CD14-positive monocyte (primary cell): ENCODE measurements at regions not wholly inside any gene's neighbourhood (a gene's known extent, or its start where the extent isn't known, plus 50 kb on each side); places are given as distances from the start of the nearest gene placed in this dataset.

Experiments used
- DNase-seq, 3 donors: peaks; one replicate each; pipeline ENCODE4 v3.0.0-alpha.2; 2011 to 2022
- H2AFZ ChIP-seq: 2 replicates; pipeline ENCODE4 v1.6.0; 2012; ENCODE audit warnings: mild to moderate bottlenecking, low read depth, low read length, inconsistent platforms; ENCODE audit not compliant: insufficient read depth, poor library complexity, severe bottlenecking
- H3K27ac ChIP-seq, 2 donors: 1 replicate in 1 of 2; 2 replicates in 1 of 2; pipeline ENCODE4 v1.5.1; 2012 to 2013; ENCODE audit warnings: low read length in 2 of 2, control low read depth in 1 of 2, inconsistent platforms in 1 of 2, low read depth in 1 of 2, mild to moderate bottlenecking in 1 of 2
- H3K27me3 ChIP-seq, 2 donors: one replicate each; pipeline versions ENCODE4 v1.6.0 to v1.6.1; 2011 to 2013; ENCODE audit warnings: low read length in 2 of 2; ENCODE audit not compliant: control insufficient read depth in 2 of 2, insufficient read depth in 2 of 2
- H3K36me3 ChIP-seq, 2 donors: replicated peaks in 1 of 2; 1 replicate in 1 of 2; 2 replicates in 1 of 2; pipeline versions ENCODE4 v1.5.1 to v1.6.1; 2012 to 2013; ENCODE audit warnings: low read length in 2 of 2, control low read depth in 1 of 2, inconsistent platforms in 1 of 2, mild to moderate bottlenecking in 1 of 2; ENCODE audit not compliant: insufficient read depth in 2 of 2, control insufficient read depth in 1 of 2
- H3K4me1 ChIP-seq, 2 donors: 1 replicate in 1 of 2; 2 replicates in 1 of 2; pipeline versions ENCODE4 v1.5.1 to v1.6.1; 2012 to 2013; ENCODE audit warnings: low read length in 2 of 2, control low read depth in 1 of 2, inconsistent platforms in 1 of 2, mild to moderate bottlenecking in 1 of 2, moderate library complexity in 1 of 2; ENCODE audit not compliant: insufficient read depth in 2 of 2, control insufficient read depth in 1 of 2
- H3K4me2 ChIP-seq: replicated peaks from 2 replicates; pipeline ENCODE3; 2012; ENCODE audit warnings: low read length, moderate library complexity, mild to moderate bottlenecking; ENCODE audit not compliant: poor library complexity, severe bottlenecking; ENCODE audit errors: extremely low read depth
- H3K4me3 ChIP-seq, 3 experiments: fragments of 200-600 bp in 1 of 3; sonication (generic) in 1 of 3; replicated peaks in 1 of 3; 1 replicate in 2 of 3; 2 replicates in 1 of 3; pipeline ENCODE4 v1.5.1; 2011 to 2013; ENCODE audit warnings: low read length in 3 of 3, mild to moderate bottlenecking in 3 of 3, control low read depth in 2 of 3, low read depth in 2 of 3, inconsistent platforms in 1 of 3, moderate library complexity in 1 of 3
- H3K79me2 ChIP-seq: 2 replicates; pipeline ENCODE4 v1.6.0; 2012; ENCODE audit warnings: mild to moderate bottlenecking, control low read depth, inconsistent platforms, low read length, moderate library complexity; ENCODE audit not compliant: insufficient read depth
- H3K9ac ChIP-seq: 2 replicates; pipeline ENCODE4 v1.6.0; 2017; ENCODE audit warnings: low read length, mild to moderate bottlenecking; ENCODE audit not compliant: insufficient read depth, poor library complexity, severe bottlenecking
- H3K9me3 ChIP-seq, 2 donors: replicated peaks in 1 of 2; 1 replicate in 1 of 2; 2 replicates in 1 of 2; pipeline versions ENCODE4 v1.5.1 to v1.6.1; 2012 to 2013; ENCODE audit warnings: low read length in 2 of 2, control low read depth in 1 of 2; ENCODE audit not compliant: control insufficient read depth in 1 of 2, insufficient read depth in 1 of 2
- H4K20me1 ChIP-seq: 2 replicates; pipeline ENCODE4 v1.6.0; 2012; ENCODE audit warnings: mild to moderate bottlenecking, low read length, control low read depth, moderate library complexity; ENCODE audit not compliant: insufficient read depth
- H3K27ac Mint-ChIP-seq, 7 donors: one replicate each; pipeline ENCODE4 v1.8.0; 2020; ENCODE audit warnings: mild to moderate bottlenecking in 7 of 7, mixed read lengths in 7 of 7, moderate library complexity in 6 of 7, inconsistent platforms in 2 of 7
- H3K27me3 Mint-ChIP-seq, 3 donors: one replicate each; pipeline ENCODE4 v1.8.0; 2021 to 2022; ENCODE audit warnings: low read depth in 3 of 3, mild to moderate bottlenecking in 3 of 3, mixed read lengths in 3 of 3, moderate library complexity in 3 of 3, inconsistent platforms in 1 of 3
- H3K36me3 Mint-ChIP-seq, 2 donors: one replicate each; pipeline ENCODE4 v1.8.0; 2020; ENCODE audit warnings: mixed read lengths in 2 of 2, inconsistent platforms in 1 of 2, mild to moderate bottlenecking in 1 of 2
- H3K4me1 Mint-ChIP-seq: one replicate; pipeline ENCODE4 v1.8.0; 2020; ENCODE audit warnings: mild to moderate bottlenecking, mixed read lengths
- H3K4me3 Mint-ChIP-seq, 2 donors: one replicate each; pipeline ENCODE4 v1.8.0; 2020; ENCODE audit warnings: mild to moderate bottlenecking in 2 of 2, mixed read lengths in 2 of 2, moderate library complexity in 1 of 2
- H3K9me3 Mint-ChIP-seq, 7 donors: one replicate each; pipeline ENCODE4 v1.8.0; 2020 to 2022; ENCODE audit warnings: mixed read lengths in 7 of 7, mild to moderate bottlenecking in 6 of 7, moderate library complexity in 6 of 7, inconsistent platforms in 2 of 7
- CTCF ChIP-seq: fragments of 200-600 bp; IDR thresholded peaks from one replicate; pipeline ENCODE4 v1.8.0; 2022; ENCODE audit warnings: antibody characterized with exemption, mild to moderate bottlenecking
- WGBS: methylation state at CpG from one replicate; pipeline ENCODE4 v1.1.5; 2013; ENCODE audit warnings: missing lambda C conversion rate; ENCODE audit not compliant: insufficient coverage; 5-methylcytosine and 5-hydroxymethylcytosine counted together
- intact Hi-C, 2 donors: fragments of 100-400 bp; cut with micrococcal nuclease; formaldehyde crosslinking; loops; one replicate each; pipeline versions ENCODE4 v1.15.0 to v1.15.1; 2023

DNA sequence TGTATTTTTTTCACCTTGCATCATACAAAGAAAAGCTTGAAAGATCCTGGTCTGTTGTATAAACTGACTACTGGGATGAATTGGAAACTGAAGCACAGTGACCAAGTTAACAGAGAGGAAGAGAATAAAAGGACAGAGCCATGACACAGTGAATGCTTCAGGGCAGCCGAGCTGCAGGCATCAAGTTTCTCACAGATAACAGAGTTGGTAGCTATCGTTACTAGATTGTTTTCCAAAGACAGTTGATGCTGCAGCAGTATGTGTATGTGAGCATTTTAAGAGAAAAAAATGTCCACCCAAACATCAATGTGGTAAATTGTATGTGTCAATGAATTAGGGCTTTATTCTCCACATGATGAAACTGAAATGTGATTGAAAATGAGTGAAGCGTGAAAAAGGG lies 1032.7 kb downstream of the ADGRL3 start:
- H4K20me1 ChIP-seq: no peaks in the 10 kb centered on the region
- no peak overlapping the region for H3K4me3 ChIP-seq
- Mint-ChIP-seq H3K36me3 (no peaks in the 10 kb centered on the region), H3K9me3 (peaks cover 0 to 5% (median 0%) of the 10 kb centered on the region in 7 donors), H3K4me1 (no peaks in the 10 kb centered on the region), H3K27ac (no peak overlapping the region), H3K4me3 (no peak overlapping the region), H3K27me3 (no peaks in the 10 kb centered on the region)
- no peak overlapping the region for H2AFZ ChIP-seq
- H3K4me1 ChIP-seq: no peaks in the 10 kb centered on the region
- no peak overlapping the region for H3K4me2 ChIP-seq
- H3K9ac ChIP-seq: no peak overlapping the region
- TF ChIP-seq CTCF: no peak
- DNase-seq: no peak
- no peak overlapping the region for H3K27ac ChIP-seq
- WGBS: no CpG with 5 or more reads among the region's 3 CpGs
- no peaks in the 10 kb centered on the region for H3K27me3 ChIP-seq
- H3K79me2 ChIP-seq: no peaks in the 10 kb centered on the region
- intact Hi-C loops: no loop called here
- no peaks in the 10 kb centered on the region for H3K9me3 ChIP-seq
- H3K36me3 ChIP-seq: no peaks in the 10 kb centered on the region

DNA sequence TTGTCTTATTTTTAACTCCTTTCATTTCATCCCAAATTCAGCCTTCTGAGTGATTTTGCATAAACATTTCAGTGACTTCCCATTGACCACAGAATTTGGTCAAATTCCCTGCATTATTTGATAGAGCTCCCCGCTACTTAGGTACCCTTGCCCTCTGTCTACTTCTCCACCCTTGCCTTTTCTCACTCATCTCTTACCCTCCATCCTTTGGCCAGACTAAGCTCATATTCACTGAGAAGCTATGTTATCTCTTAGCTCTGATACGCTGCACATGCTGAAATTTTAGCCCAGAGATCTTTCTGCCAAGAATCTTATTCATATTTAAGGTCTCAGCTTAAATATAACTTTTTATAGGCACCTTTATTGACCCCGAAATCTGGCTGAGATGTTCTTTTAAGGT lies 1031.9 kb downstream of the ADGRL3 start:
- no peak for TF ChIP-seq CTCF
- Mint-ChIP-seq H3K36me3 (no peaks in the 10 kb centered on the region), H3K27ac (no peak overlapping the region), H3K9me3 (peaks cover 0 to 5% (median 0%) of the 10 kb centered on the region in 7 donors), H3K4me1 (no peaks in the 10 kb centered on the region), H3K27me3 (no peaks in the 10 kb centered on the region), H3K4me3 (no peak overlapping the region)
- Histone ChIP-seq H3K36me3 (no peaks in the 10 kb centered on the region), H3K79me2 (no peaks in the 10 kb centered on the region), H3K9ac (no peak overlapping the region), H2AFZ (no peak overlapping the region), H3K4me3 (no peak overlapping the region), H3K4me2 (no peak overlapping the region), H3K9me3 (no peaks in the 10 kb centered on the region), H3K27me3 (no peaks in the 10 kb centered on the region), H3K27ac (no peak overlapping the region), H4K20me1 (no peaks in the 10 kb centered on the region), H3K4me1 (no peaks in the 10 kb centered on the region)
- DNase-seq: no peak
- 95% methylated on average over 2 of the region's 3 CpGs for WGBS
- intact Hi-C loops: no loop called here
